ENCODE measurements at regions not wholly inside any gene's neighbourhood (a gene's known extent, or its start where the extent isn't known, plus 50 kb on each side); places are given as distances from the start of the nearest gene placed in this dataset.

GRCh38 chr6:144757730-144758129, 472.6 kb downstream of the UTRN start:
- no peak overlapping the region for H3K4me3 ChIP-seq
- H3K9me3 ChIP-seq = no peaks in the 10 kb centered on the region
- H3K4me1 ChIP-seq = no peaks in the 10 kb centered on the region
- H3K27ac ChIP-seq = no peak overlapping the region
- no peak for DNase-seq (ENCODE audit: low spot score)
- no peak for TF ChIP-seq CTCF (IDR thresholded peaks at IDR 0.05)
- H3K27me3 ChIP-seq = no peaks in the 10 kb centered on the region
- peaks cover 6% of the 10 kb centered on the region for H3K36me3 ChIP-seq

- Histone ChIP-seq H3K4me1 (no peaks in the 10 kb centered on the region), H3K4me3 (no peak overlapping the region), H3K9me3 (no peaks in the 10 kb centered on the region), H3K36me3 (peaks cover 5% of the 10 kb centered on the region), H3K27ac (no peak overlapping the region), H3K27me3 (no peaks in the 10 kb centered on the region)
- TF ChIP-seq CTCF (IDR thresholded peaks at IDR 0.05) = no peak
- DNase-seq (ENCODE audit: low spot score) = no peak
These were observed 473.5 kb downstream of the UTRN start for GRCh38 chr6:144758602-144759001.

GRCh38 chr6:144762469-144762868, 477.3 kb downstream of the UTRN start:
- Histone ChIP-seq H3K9me3 (no peaks in the 10 kb centered on the region), H3K4me1 (no peaks in the 10 kb centered on the region), H3K4me3 (no peak overlapping the region), H3K27me3 (no peaks in the 10 kb centered on the region), H3K27ac (no peak overlapping the region), H3K36me3 (peaks cover 5% of the 10 kb centered on the region)
- no peak for DNase-seq (ENCODE audit: low spot score)
- TF ChIP-seq CTCF (IDR thresholded peaks at IDR 0.05) = no peak

GRCh38 chr6:144767051-144767450, 481.9 kb downstream of the UTRN start:
- H3K9me3 ChIP-seq = no peaks in the 10 kb centered on the region
- no peak for DNase-seq (ENCODE audit: low spot score)
- H3K27me3 ChIP-seq = no peaks in the 10 kb centered on the region
- H3K36me3 ChIP-seq = peaks cover 5% of the 10 kb centered on the region
- no peak overlapping the region for H3K4me3 ChIP-seq
- no peak overlapping the region for H3K27ac ChIP-seq
- peaks cover 0 to 9% of the 10 kb centered on the region in 2 donors for H3K4me1 ChIP-seq
- TF ChIP-seq CTCF (IDR thresholded peaks at IDR 0.05) = no peak

GRCh38 chr6:144768551-144769075, 483.5 kb downstream of the UTRN start:
- H3K36me3 ChIP-seq = no peaks in the 10 kb centered on the region
- peaks cover 0 to 9% of the 10 kb centered on the region in 2 donors for H3K4me1 ChIP-seq
- TF ChIP-seq CTCF (IDR thresholded peaks at IDR 0.05) = no peak
- H3K27me3 ChIP-seq = no peaks in the 10 kb centered on the region
- H3K9me3 ChIP-seq = no peaks in the 10 kb centered on the region
- DNase-seq (ENCODE audit: low spot score) = no peak
- H3K4me3 ChIP-seq = no peak overlapping the region
- no peak overlapping the region for H3K27ac ChIP-seq

GRCh38 chr6:144769142-144769541, 484.0 kb downstream of the UTRN start:
- no peak overlapping the region for H3K27ac ChIP-seq
- no peak overlapping the region for H3K4me3 ChIP-seq
- no peak for DNase-seq (ENCODE audit: low spot score)
- H3K36me3 ChIP-seq = peaks cover under 1% of the 10 kb centered on the region
- no peaks in the 10 kb centered on the region for H3K27me3 ChIP-seq
- H3K9me3 ChIP-seq = no peaks in the 10 kb centered on the region
- no peak for TF ChIP-seq CTCF (IDR thresholded peaks at IDR 0.05)
- peaks cover 0 to 9% of the 10 kb centered on the region in 2 donors for H3K4me1 ChIP-seq
